Stimulated activated CD8-positive, alpha-beta memory T cell treated with anti-CD3 and anti-CD28 coated beads, Interleukin-15, amount 100 ng/mL, for 4 hours (primary cell): ENCODE measurements at regions not wholly inside any gene's neighbourhood (a gene's known extent, or its start where the extent isn't known, plus 50 kb on each side); places are given as distances from the start of the nearest gene placed in this dataset.

ENCODE experiments used
- DNase-seq, 2 donors: peaks; one replicate each; pipeline ENCODE4 v3.0.0-alpha.2; 2020; ENCODE audit warnings: low read depth in 2 of 2

- no peak for DNase-seq
These were observed 104.8 kb downstream of the SEC61B start for GRCh38 chr9:99326917-99327189.

DNA sequence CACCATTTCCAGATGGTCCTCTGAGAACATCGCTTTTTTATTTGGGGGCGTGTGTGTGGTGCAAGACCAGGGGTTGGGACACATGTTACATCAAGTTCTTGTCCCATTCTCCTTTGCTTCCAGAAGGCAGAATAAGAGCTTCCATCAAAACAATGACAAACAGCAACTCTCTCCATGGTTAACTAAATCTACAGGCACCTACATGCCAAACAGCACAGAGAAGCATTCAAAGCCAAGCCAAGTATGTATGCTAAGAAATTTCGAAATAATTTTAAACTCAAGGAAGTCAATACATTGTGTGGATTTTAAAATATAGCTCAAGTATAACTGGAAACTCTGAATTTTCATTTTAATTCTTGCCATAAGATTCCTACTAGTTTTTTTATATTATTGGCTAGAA, 105.6 kb downstream of the SEC61B start:
- DNase-seq = no peak

DNA sequence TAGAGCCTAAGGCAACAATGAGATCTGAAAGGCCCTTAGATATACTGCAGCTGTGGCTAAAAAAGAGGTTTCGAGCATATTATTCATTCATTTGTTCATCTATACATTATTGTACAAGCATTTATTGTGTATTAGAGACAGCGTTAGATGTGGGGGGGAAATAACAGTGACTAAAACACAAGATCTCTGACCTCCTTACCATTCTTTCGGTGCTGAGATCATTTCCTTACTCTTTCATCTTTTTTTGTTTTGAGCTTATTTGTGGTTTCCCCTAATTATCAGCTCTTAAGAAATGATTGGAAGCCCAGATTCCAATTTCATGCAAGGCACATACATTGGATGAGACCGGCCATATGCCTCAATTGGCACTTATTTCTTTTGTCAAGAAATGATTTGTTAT, 113.2 kb downstream of the SEC61B start:
- DNase-seq = no peak

GRCh38 chr9:99336005-99336404, 113.9 kb downstream of the SEC61B start:
- no peak for DNase-seq

DNA sequence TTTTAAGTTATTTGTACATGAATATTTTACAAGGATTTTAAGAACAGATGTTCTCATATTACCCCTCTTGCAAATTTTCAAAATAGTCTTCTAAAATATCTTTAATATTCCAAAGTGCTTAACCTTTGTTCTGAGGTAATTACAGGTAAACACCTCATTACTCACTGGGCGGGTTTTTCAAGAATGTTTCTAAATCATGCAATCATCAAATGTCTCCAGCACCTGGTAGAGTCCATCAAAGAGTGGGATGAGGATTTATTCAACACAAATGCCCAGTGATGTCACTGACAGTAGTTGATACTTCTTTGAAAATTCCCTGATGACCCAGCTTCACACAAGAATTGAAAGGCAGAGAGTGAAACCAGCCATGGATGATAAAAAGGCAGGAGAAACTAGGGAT, 114.4 kb downstream of the SEC61B start:
- DNase-seq = no peak

GRCh38 chr9:99340281-99340680, 118.2 kb downstream of the SEC61B start:
- no peak for DNase-seq

DNA sequence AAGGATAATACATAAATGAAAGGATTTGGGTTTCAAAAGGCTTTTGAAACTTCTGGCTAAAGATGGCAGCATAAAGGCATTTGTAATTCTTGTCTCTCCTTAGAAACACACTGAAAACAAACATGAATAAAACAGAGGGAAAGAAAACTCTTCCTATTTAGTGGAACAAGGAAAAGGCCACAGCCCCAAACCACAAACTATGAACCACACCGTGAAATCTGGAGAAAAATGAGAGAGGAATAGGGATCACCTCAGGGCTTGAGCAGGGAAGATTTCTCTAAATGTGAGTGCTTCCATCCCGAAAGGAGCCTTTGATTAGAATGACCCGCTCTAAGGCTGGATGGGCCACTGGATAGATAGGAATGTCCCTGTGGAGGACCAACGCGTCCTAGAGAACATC, 119.6 kb downstream of the SEC61B start:
- no peak for DNase-seq

DNA sequence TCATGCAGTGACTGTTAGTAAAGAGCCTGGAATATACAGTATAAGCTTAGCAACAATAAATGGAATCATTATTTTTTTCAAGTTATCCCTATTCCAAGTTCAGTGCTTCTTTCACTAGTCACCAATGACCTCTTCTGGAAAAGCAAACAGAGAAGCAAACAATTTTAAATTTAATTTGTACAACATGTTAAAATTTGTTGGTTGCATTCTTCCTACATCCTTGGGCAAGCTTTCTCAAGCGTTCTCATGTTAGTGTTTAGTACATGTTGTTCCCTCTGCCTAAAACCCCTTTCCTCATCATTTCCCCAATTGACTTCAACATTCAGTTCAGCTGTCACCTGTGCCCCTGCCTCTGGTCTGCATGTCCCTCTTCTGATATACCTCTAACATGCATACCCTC, 123.4 kb downstream of the SEC61B start:
- DNase-seq = no peak

GRCh38 chr9:99345942-99346341, 123.9 kb downstream of the SEC61B start:
- no peak for DNase-seq

GRCh38 chr9:99347568-99347967, 125.5 kb downstream of the SEC61B start:
- no peak for DNase-seq

DNA sequence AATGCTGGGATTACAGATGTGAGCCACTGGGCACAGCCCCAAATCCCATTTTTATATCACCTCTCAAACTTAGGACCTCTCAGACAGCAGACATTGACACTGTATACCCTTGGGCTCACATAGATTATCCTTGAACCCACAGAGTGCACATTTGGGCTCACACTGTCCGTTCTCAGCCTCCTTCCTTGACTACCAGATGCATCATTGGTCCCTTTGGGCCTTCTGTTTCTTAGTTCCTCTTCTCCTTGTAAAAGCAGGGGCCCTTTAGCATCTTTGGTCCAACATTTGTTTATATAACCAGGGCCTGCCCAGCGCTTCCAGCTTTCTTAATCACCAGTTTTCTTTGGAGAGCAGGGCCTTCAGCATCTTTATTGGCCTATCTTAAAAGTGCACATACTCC, 126.2 kb downstream of the SEC61B start:
- DNase-seq = no peak

DNA sequence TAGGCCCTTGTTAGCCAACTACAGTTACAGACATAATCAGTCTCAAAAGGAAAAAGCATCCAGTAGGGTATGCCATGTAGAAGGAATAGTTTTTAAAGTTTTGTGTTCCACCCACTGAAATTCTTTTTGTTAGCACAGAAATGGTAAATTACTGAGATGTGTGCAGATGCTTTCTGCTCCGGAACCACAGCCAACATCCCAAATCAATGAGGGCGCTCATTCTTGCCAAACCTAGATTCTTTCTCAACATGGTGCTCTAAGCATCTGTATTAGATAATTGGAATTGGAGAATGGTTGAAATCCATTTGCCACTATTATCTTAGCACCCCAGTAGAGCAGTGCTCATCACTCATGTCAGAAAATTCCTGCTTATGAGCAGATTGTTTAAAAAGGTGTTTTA, 127.8 kb downstream of the SEC61B start:
- DNase-seq = no peak

- DNase-seq = no peak
These were observed 128.4 kb downstream of the SEC61B start for GRCh38 chr9:99350461-99350860.

DNA sequence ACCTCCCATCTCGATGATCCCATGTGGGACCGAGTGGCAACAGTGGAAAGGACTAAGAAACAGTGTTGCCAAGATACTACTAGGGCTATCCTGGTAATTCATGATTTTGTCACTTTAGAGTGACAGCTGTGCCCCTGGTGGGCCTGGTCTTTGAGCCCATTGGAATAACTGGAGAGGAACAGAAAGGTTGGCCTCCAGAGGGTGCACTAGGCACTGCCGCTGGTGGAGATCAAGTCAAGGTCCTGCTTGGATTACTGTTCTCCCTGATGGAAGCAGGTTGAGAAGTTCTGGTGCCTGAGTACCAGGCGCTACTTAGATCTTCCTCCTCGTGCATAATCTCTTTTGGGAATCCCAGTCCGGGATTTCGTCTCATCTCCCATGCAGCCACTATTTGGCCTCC, 129.6 kb downstream of the SEC61B start:
- DNase-seq = no peak

DNA sequence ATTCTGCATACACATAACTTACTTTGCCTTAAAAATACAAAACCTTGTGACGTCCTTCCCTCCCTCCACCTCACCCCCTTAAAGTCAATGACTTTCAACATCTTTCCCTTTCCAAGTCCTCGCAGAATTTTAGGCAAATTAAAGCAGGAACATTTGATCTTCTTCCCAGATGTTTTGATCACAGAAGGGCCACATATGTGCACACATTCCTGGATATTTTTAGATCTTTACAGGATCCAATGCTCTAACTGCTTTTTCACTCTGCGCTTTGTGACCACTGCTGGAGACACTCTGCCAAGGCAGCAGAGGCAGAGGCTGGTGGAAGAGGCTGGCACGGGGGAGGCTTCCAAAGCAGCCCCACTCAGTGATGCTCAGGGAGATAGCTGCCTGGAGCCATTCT, 130.7 kb downstream of the SEC61B start:
- DNase-seq = no peak

GRCh38 chr9:99353408-99353807, 131.3 kb downstream of the SEC61B start:
- DNase-seq = no peak

GRCh38 chr9:99354104-99354503, 132.0 kb downstream of the SEC61B start:
- no peak for DNase-seq

DNA sequence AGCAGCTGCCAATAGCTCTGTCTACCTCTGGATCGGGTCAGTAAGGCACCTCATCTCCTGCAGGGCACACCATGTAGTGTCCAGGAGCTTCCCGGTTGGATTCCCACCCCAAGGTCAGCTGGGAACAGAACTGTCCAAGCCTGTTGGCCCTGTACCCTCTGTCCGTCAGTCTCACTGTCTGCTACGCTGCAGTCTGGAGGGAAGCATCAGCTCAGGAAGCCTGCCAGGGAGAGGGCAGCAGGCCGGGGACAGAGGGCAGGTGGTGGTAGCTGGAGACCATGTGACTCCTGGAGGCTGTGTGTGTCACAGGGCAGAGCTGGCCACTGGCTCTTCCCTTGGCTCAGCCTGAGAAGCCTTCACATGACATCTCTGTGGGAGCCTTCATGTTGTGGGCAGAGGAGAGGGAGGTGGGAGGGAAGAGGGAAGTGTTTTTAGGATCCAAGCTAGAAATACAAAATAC, 134.5 kb downstream of the SEC61B start:
- no peak for DNase-seq

GRCh38 chr9:99357575-99357974, 135.5 kb downstream of the SEC61B start:
- DNase-seq = no peak

GRCh38 chr9:99358668-99359067, 136.6 kb downstream of the SEC61B start:
- DNase-seq = no peak

DNA sequence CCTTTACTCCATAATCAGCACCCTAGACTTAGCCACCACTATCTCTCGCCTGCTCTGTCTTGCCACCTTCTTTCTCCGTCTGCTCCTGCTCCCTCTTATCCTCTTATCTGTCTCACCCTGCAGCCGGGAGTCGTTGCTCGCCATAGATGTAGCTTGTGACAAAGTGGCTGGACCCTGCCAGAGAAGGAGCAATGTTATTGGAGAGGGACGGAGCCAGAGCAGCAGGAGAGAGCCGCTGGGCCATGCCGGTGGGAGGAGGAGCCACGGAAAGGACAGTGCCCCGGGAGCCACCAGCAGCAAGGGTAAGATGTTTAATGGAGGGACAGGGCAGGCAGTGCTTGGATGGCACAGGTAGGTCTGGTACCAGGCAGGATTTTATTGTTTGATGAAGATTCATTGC, 137.3 kb downstream of the SEC61B start:
- DNase-seq = no peak

GRCh38 chr9:99360026-99360425, 137.9 kb downstream of the SEC61B start:
- DNase-seq = no peak

GRCh38 chr9:99361817-99362216, 139.7 kb downstream of the SEC61B start:
- no peak for DNase-seq

- no peak for DNase-seq
These were observed 140.2 kb downstream of the SEC61B start for GRCh38 chr9:99362321-99362720.

DNA sequence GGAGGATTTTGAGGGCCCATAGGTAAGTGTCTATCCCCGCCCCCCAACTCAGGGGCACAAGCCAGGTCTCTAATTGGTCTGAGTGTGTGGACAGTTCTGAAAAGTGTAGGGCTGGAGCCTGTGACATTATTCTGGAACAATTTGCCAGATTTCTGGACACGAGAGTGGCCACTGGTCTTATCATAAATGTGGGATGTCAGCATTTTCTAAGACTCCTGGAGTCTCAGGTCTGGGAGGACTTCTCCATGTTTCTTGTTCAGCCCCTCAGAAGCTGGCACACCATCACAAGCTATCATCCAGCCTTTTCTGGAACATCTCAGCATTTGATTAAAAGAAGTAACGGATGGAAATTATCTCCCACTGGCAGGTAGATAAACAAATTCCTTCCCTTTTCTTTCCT, 141.4 kb downstream of the SEC61B start:
- no peak for DNase-seq
